ENCODE measurements at regions not wholly inside any gene's neighbourhood (a gene's known extent, or its start where the extent isn't known, plus 50 kb on each side); places are given as distances from the start of the nearest gene placed in this dataset.

GRCh38 chr11:112837162-112837826 is 123.9 kb upstream of the NCAM1 start:
- TF ChIP-seq CREM (CRISPR knock-in tag; IDR thresholded peaks at IDR 0.05) (no peak), CTCF (IDR thresholded peaks at IDR 0.05) (no peak), EMX1 (CRISPR knock-in tag; IDR thresholded peaks at IDR 0.05) (no peak)

Measured in WTC11 (cell line).